Liver (tissue), 7 donors: ENCODE measurements at regions not wholly inside any gene's neighbourhood (a gene's known extent, or its start where the extent isn't known, plus 50 kb on each side); places are given as distances from the start of the nearest gene placed in this dataset.
"Not testable (repeated sequence)": the region's sequence is repeated elsewhere in the genome, so short reads cannot be mapped to it uniquely, and the experiment has no call there.

Source experiments
- DNase-seq: peaks from one replicate; pipeline ENCODE4 v3.0.0-alpha.2; 2017; ENCODE audit warnings: low spot score
- H3K27ac ChIP-seq, 2 donors: one replicate each; pipeline ENCODE4 v1.7.0; 2013; ENCODE audit warnings: inconsistent platforms in 2 of 2, low read length in 2 of 2, control low read depth in 1 of 2, low read depth in 1 of 2, mild to moderate bottlenecking in 1 of 2
- H3K27me3 ChIP-seq, 4 donors: one replicate each; pipeline versions ENCODE4 v1.6.1 to v1.7.0; 2013; ENCODE audit warnings: low read length in 3 of 4, inconsistent platforms in 1 of 4, mild to moderate bottlenecking in 1 of 4, moderate library complexity in 1 of 4; ENCODE audit not compliant: control insufficient read depth in 4 of 4, insufficient read depth in 4 of 4
- H3K36me3 ChIP-seq, 4 donors: one replicate each; pipeline versions ENCODE4 v1.6.1 to v1.7.0; 2013; ENCODE audit warnings: low read length in 3 of 4, mild to moderate bottlenecking in 3 of 4, low read depth in 1 of 4, moderate library complexity in 1 of 4; ENCODE audit not compliant: control insufficient read depth in 4 of 4, insufficient read depth in 3 of 4
- H3K4me1 ChIP-seq, 4 donors: one replicate each; pipeline versions ENCODE4 v1.6.1 to v1.7.0; 2013; ENCODE audit warnings: low read length in 3 of 4, mild to moderate bottlenecking in 3 of 4, moderate library complexity in 1 of 4; ENCODE audit not compliant: control insufficient read depth in 4 of 4, insufficient read depth in 4 of 4
- H3K4me3 ChIP-seq, 3 donors: one replicate each; pipeline versions ENCODE4 v1.6.1 to v1.7.0; 2013; ENCODE audit warnings: low read length in 3 of 3, control low read depth in 1 of 3, low read depth in 1 of 3, mild to moderate bottlenecking in 1 of 3
- H3K9ac ChIP-seq, 2 donors: one replicate each; pipeline ENCODE4 v1.7.0; 2013; ENCODE audit warnings: low read length in 2 of 2, mild to moderate bottlenecking in 2 of 2, moderate library complexity in 2 of 2, control low read depth in 1 of 2, low read depth in 1 of 2
- H3K9me3 ChIP-seq, 4 donors: one replicate each; pipeline versions ENCODE4 v1.6.1 to v1.7.0; 2013; ENCODE audit warnings: low read length in 3 of 4; ENCODE audit not compliant: control insufficient read depth in 4 of 4
- EGR1 ChIP-seq, 2 donors: IDR thresholded peaks; 2 replicates each; pipeline ENCODE4 v1.6.1; 2016 to 2018; ENCODE audit warnings: antibody characterized with exemption in 2 of 2, low read depth in 2 of 2
- FOXA1 ChIP-seq: IDR thresholded peaks from 2 replicates; pipeline ENCODE4 v1.6.1; 2016; ENCODE audit warnings: antibody characterized with exemption
- FOXA2 ChIP-seq: IDR thresholded peaks from 2 replicates; pipeline ENCODE4 v1.6.1; 2016; ENCODE audit warnings: antibody characterized with exemption
- HNF4A ChIP-seq, 2 donors: conservative IDR thresholded peaks; 2 replicates each; pipeline ENCODE4 v1.6.1; 2016; ENCODE audit warnings: antibody characterized with exemption in 2 of 2, mild to moderate bottlenecking in 2 of 2
- HNF4G ChIP-seq: IDR thresholded peaks from 2 replicates; pipeline ENCODE4 v1.6.1; 2016; ENCODE audit warnings: antibody characterized with exemption
- RAD21 ChIP-seq, 2 donors: IDR thresholded peaks; 2 replicates each; pipeline ENCODE4 v1.6.1; 2016; ENCODE audit warnings: antibody characterized with exemption in 2 of 2, mild to moderate bottlenecking in 2 of 2
- REST ChIP-seq: IDR thresholded peaks from 2 replicates; pipeline ENCODE4 v1.6.1; 2016; ENCODE audit warnings: antibody characterized with exemption, mild to moderate bottlenecking
- YY1 ChIP-seq: IDR thresholded peaks from 2 replicates; pipeline ENCODE4 v1.6.1; 2016; ENCODE audit warnings: antibody characterized with exemption, mild to moderate bottlenecking
- ZBTB33 ChIP-seq: IDR thresholded peaks from 2 replicates; pipeline ENCODE4 v1.6.1; 2016; ENCODE audit warnings: antibody characterized with exemption
- WGBS: extraction: QIAGEN DNeasy Blood & Tissue Kit; methylation state at CpG from one replicate; pipeline ENCODE4 v1.1.7; 2013; 5-methylcytosine and 5-hydroxymethylcytosine counted together
- TF ChIP-seq, protein P1 (sequence below): IDR thresholded peaks from 2 replicates; pipeline ENCODE4 v1.6.1; 2016; ENCODE audit warnings: antibody characterized with exemption
- donor health status: healthy.
- donor health status: healthy.
- donor health status: healthy.
- donor health status: healthy.

DNA sequence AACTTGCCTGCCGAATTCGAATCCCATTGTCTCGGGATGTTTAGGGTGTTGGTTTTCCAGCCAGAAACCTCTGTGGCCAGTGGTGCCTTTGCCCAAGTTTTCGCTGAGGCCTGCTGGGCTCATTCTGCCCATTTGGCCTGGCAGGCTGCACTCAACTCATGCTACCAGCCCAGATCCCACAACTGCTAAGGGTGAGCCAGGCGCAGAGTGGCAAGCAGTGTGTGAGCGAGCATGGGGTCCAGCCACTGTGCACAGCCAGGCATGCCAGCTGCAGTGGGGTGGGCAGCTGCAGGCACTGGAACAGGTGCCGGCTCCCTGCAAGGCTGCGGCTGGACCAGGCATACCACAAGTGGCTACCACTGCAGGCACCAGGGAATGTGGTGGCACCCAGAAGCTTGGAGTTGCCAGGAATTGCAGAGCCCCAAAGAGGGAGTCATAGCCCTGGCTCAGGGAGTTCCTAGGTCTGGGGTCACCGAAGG, 151.4 kb upstream of the P2RY1 start:
- Histone ChIP-seq H3K9me3 (no peaks in the 10 kb centered on the region), H3K4me3 (no peak overlapping the region), H3K4me1 (no peaks in the 10 kb centered on the region), H3K36me3 (no peaks in the 10 kb centered on the region), H3K27ac (no peak overlapping the region), H3K9ac (no peak overlapping the region), H3K27me3 (no peaks in the 10 kb centered on the region)
- no peak for DNase-seq
- TF ChIP-seq EGR1 (IDR thresholded peaks at IDR 0.05; ENCODE audit: low read depth in 2 of 2) (no peak), HNF4A (conservative IDR thresholded peaks at IDR 0.05) (no peak)
- WGBS = 95% methylated on average over 9 of the region's 9 CpGs

GRCh38 chr3:152684279-152684678, 150.7 kb upstream of the P2RY1 start:
- no peaks in the 10 kb centered on the region for H3K4me1 ChIP-seq
- H3K27ac ChIP-seq = no peak overlapping the region
- no peak for TF ChIP-seq REST
- TF ChIP-seq FOXA2 = no peak
- no peak for TF ChIP-seq ZBTB33
- no peak for TF ChIP-seq HNF4A (conservative IDR thresholded peaks at IDR 0.05)
- no peak for TF ChIP-seq FOXA1
- H3K36me3 ChIP-seq = no peaks in the 10 kb centered on the region
- no peaks in the 10 kb centered on the region for H3K27me3 ChIP-seq
- DNase-seq = no peak
- WGBS = 90% methylated on average over 1 of the region's 1 CpG
- no peak overlapping the region for H3K9ac ChIP-seq
- no peaks in the 10 kb centered on the region for H3K9me3 ChIP-seq
- no peak overlapping the region for H3K4me3 ChIP-seq

DNA sequence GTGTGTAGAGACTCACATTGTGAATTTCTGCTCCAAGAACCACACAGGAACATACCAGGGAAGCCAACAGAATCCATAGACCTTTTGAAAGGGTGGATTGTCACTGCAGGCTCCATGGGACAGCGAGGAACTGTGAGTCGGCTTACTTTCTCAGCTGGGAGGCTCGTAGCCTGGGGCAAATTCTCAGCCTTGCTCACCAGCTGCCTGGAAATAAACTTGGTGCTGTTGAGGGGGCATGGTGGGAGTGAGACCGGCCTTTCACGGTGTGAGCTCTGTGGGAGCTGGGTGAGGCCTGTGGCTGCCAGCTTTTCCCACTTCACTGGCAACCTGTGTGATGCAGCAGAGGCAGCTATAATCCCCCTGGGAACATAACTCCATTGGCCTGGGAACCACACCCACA, 146.6 kb upstream of the P2RY1 start:
- no peak overlapping the region for H3K9ac ChIP-seq
- no peaks in the 10 kb centered on the region for H3K36me3 ChIP-seq
- no peak overlapping the region for H3K27ac ChIP-seq
- WGBS = 46% methylated on average over 5 of the region's 5 CpGs
- TF ChIP-seq HNF4A (conservative IDR thresholded peaks at IDR 0.05) (no peak), REST (no peak), YY1 (no peak), FOXA2 (no peak), ZBTB33 (no peak), RAD21 (IDR thresholded peaks at IDR 0.05) (no peak), EGR1 (IDR thresholded peaks at IDR 0.05; ENCODE audit: low read depth in 2 of 2) (no peak), HNF4G (no peak)
- TF ChIP-seq, protein P1, sequence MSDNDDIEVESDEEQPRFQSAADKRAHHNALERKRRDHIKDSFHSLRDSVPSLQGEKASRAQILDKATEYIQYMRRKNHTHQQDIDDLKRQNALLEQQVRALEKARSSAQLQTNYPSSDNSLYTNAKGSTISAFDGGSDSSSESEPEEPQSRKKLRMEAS = no peak
- H3K4me1 ChIP-seq = no peaks in the 10 kb centered on the region
- H3K9me3 ChIP-seq = peaks cover 0 to 1% (median 0%) of the 10 kb centered on the region in 4 donors
- H3K27me3 ChIP-seq = no peaks in the 10 kb centered on the region
- DNase-seq = no peak
- no peak overlapping the region for H3K4me3 ChIP-seq

DNA sequence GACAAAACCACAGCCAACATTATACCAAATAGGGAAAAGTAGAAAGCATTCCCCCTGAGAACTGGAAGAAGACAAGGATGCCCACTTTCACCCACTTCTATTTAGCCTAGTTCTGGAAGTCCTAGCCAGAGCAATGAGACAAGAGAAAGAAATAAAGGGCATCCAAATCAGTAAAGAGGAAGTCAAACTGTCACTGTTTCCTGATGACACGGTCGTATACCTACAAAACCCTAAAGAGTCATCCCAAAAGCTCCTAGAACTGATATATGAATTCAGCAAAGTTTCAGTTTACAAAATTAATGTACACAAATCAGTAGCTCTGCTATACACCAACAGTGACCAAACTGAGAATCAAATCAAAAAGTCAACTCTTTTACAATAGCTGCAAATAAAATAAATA, 142.6 kb upstream of the P2RY1 start:
- H3K4me1 ChIP-seq, H3K9ac ChIP-seq, H3K27me3 ChIP-seq, H3K4me3 ChIP-seq, DNase-seq, H3K36me3 ChIP-seq, H3K27ac ChIP-seq, H3K9me3 ChIP-seq: not testable (repeated sequence)
- WGBS = 70% methylated on average over 2 of the region's 2 CpGs
